ENCODE measurements at regions not wholly inside any gene's neighbourhood (a gene's known extent, or its start where the extent isn't known, plus 50 kb on each side); places are given as distances from the start of the nearest gene placed in this dataset.

GRCh38 chr4:57504139-57504538 is 394.0 kb upstream of the IGFBP7 start:
- Histone ChIP-seq H3K27ac (no peak overlapping the region), H3K27me3 (no peaks in the 10 kb centered on the region), H3K4me1 (peaks cover 22% of the 10 kb centered on the region), H3K36me3 (no peaks in the 10 kb centered on the region), H3K9me3 (no peaks in the 10 kb centered on the region), H4K20me1 (no peaks in the 10 kb centered on the region), H3K4me3 (no peak overlapping the region), H3K4me2 (no peak overlapping the region; the same call in 1 of the 2 replicates), H3K9ac (no peak overlapping the region)
- no peak for TF ChIP-seq Cebpa-rat (IDR thresholded peaks at IDR 0.05)

- Histone ChIP-seq H3K4me1 (peaks cover 9% of the 10 kb centered on the region), H4K20me1 (no peaks in the 10 kb centered on the region), H3K4me3 (no peak overlapping the region), H3K4me2 (no peak overlapping the region), H3K27me3 (no peaks in the 10 kb centered on the region), H3K9ac (no peak overlapping the region), H3K27ac (no peak overlapping the region), H3K9me3 (no peaks in the 10 kb centered on the region), H3K36me3 (no peaks in the 10 kb centered on the region)
- no peak for TF ChIP-seq Cebpa-rat (IDR thresholded peaks at IDR 0.05)
Observed at GRCh38 chr4:57501720-57502119, 391.5 kb upstream of the IGFBP7 start.

DNA sequence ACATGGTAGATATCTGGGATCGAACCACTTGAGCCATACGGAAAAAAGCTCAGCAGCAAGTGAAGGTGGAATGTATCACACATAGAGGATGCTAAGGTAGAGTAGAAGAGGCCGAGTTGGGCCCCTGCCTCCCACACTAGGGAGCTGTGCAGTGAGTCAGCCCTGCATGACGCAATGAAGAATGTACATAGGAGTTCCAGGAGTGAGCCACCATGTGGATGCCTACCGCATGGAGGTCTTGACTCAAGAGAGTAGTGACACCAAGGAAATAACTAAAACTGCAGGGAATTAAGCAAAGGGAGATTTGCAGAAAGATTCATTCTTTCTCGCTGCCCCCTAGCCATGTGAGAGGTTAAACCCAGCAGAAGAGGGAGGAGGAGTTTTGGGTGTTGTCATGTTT is 389.6 kb upstream of the IGFBP7 start:
- no peak overlapping the region for H3K4me3 ChIP-seq
- peaks cover 4% of the 10 kb centered on the region for H3K4me1 ChIP-seq
- H3K27me3 ChIP-seq, result no peaks in the 10 kb centered on the region
- H3K36me3 ChIP-seq, result no peaks in the 10 kb centered on the region
- H3K9ac ChIP-seq, result no peak overlapping the region
- H3K9me3 ChIP-seq, result no peaks in the 10 kb centered on the region
- H3K4me2 ChIP-seq, result no peak overlapping the region
- H4K20me1 ChIP-seq, result no peaks in the 10 kb centered on the region
- TF ChIP-seq Cebpa-rat (IDR thresholded peaks at IDR 0.05), result no peak
- no peak overlapping the region for H3K27ac ChIP-seq

DNA sequence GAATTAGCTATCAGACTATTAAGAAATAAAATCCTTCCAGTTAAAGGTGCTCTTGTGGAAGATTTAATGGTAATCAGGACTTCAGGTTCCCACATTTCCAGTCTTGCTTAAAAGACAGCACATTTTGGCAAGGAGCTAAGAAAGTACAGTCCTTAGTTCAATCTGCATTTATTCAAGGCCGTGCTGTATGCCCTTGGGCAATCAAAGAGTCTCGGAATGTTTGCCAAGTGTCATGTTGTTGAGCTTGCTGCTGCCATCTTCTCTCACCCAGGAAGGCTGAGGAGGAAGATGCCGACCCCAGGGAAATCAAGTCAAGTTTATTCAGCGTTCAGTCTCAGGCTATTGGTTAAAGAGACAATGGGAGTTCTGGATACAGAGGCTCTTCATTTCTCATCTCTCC is 388.1 kb upstream of the IGFBP7 start:
- H4K20me1 ChIP-seq, result no peaks in the 10 kb centered on the region
- H3K27ac ChIP-seq, result no peak overlapping the region
- H3K4me2 ChIP-seq, result no peak overlapping the region
- H3K4me3 ChIP-seq, result no peak overlapping the region
- no peaks in the 10 kb centered on the region for H3K36me3 ChIP-seq
- H3K9me3 ChIP-seq, result no peaks in the 10 kb centered on the region
- H3K9ac ChIP-seq, result no peak overlapping the region
- H3K4me1 ChIP-seq, result 0 out of 2 replicates have a peak, but pooled peaks cover under 1% of the 10 kb centered on the region
- TF ChIP-seq Cebpa-rat (IDR thresholded peaks at IDR 0.05), result no peak
- H3K27me3 ChIP-seq, result no peaks in the 10 kb centered on the region

DNA sequence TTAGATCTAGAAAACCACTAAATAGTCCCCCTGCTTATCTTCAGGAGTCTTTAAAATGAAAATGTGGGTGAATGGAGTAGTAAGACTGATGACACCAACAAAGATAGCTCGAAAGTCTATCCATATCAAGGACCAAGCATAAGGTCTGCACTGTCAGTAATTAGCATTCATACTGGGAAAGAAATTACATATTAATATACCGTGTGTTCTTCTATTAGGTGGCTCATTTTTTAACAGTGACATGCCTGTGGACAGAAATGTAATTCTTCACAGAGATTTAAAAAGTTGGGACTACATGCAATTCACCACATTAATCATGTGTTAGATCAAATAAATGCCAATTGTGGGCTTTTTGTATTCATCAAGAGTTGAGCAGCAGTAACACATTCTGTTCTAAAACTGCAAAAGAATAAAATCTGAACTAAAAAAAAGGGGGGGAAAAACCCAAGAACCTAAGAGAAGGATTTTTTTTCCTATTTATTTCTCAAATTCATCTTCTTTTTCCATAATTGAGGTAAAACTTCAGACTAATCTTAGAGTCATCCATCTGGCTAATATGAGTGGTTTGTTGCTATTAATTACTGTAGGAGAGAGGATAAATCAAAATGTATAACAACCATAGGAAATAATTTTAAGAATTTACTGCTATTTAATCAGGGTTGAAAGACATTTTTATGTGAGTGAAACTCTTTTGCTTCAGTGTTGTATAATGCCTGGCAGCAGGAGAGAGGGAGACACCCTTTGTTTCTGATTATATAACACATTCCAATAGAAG is 386.7 kb upstream of the IGFBP7 start:
- peaks cover 4% of the 10 kb centered on the region for H3K9me3 ChIP-seq
- no peak overlapping the region for H3K4me3 ChIP-seq
- H3K27me3 ChIP-seq, result no peaks in the 10 kb centered on the region
- TF ChIP-seq Cebpa-rat (IDR thresholded peaks at IDR 0.05), result no peak
- H3K36me3 ChIP-seq, result no peaks in the 10 kb centered on the region
- no peak overlapping the region for H3K4me2 ChIP-seq
- H3K9ac ChIP-seq, result no peak overlapping the region
- no peak overlapping the region for H3K27ac ChIP-seq
- H3K4me1 ChIP-seq, result 0 out of 2 replicates have a peak, but pooled peaks cover 8% of the 10 kb centered on the region
- H4K20me1 ChIP-seq, result no peaks in the 10 kb centered on the region

DNA sequence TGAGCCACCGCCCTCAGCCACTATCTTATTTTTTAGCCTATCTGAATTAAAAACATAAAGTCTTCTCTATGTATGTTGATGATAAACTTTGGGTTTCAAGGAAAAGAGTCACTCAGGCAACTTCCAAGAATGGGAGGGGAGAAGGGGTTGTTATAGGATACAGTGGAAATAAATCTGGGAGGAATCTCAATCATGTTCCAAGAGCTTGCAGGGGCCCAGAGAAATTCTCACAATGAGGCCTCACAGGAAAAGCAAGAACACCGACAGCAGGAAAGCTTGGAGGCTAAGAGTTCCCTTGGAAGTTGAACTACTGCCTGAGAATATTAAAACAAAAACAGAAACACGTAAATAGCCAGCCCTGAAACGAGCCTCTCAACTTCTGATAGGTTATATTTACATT is 384.6 kb upstream of the IGFBP7 start:
- Histone ChIP-seq H3K27me3 (no peaks in the 10 kb centered on the region), H3K36me3 (no peaks in the 10 kb centered on the region), H4K20me1 (no peaks in the 10 kb centered on the region), H3K4me2 (no peak overlapping the region), H3K9me3 (peaks cover 4% of the 10 kb centered on the region), H3K4me3 (no peak overlapping the region), H3K27ac (no peak overlapping the region), H3K4me1 (0 out of 2 replicates have a peak, but pooled peaks cover 8% of the 10 kb centered on the region), H3K9ac (no peak overlapping the region)
- TF ChIP-seq Cebpa-rat (IDR thresholded peaks at IDR 0.05), result no peak

DNA sequence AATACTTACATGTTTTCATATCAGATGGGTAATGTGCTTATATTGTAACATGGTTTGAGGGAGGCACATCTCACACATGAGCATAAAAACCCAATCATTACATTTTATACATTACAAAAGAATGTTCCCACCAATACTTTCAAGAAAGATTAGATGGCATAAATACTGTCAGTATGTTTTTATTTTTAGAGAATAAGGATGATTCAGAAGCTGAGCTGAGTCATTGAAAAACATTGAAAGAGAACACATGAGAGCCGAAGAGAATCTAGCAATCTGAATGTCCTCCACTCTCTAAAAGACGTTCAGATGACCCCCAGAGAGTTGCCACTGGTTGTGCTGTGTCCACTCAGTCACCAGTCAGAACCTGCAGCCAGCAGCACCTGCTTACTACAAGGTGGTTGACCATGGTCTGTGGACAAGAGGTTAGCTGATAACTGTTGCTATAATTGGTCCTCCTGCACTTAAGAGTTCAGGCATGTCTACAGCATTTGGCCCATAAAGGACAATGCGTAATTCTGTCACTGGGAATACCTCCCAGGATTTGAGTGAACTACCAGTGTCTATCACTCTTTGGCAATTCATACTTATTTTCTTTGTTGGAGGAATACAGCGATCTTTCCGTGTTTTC is 382.2 kb upstream of the IGFBP7 start:
- H4K20me1 ChIP-seq, result no peaks in the 10 kb centered on the region
- no peak overlapping the region for H3K27ac ChIP-seq
- no peaks in the 10 kb centered on the region for H3K27me3 ChIP-seq
- H3K9me3 ChIP-seq, result peaks cover 4% of the 10 kb centered on the region
- no peaks in the 10 kb centered on the region for H3K36me3 ChIP-seq
- H3K4me2 ChIP-seq, result no peak overlapping the region
- no peak overlapping the region for H3K4me3 ChIP-seq
- H3K4me1 ChIP-seq, result 0 out of 2 replicates have a peak, but pooled peaks cover 8% of the 10 kb centered on the region
- no peak for TF ChIP-seq Cebpa-rat (IDR thresholded peaks at IDR 0.05)
- no peak overlapping the region for H3K9ac ChIP-seq

- H3K9me3 ChIP-seq, result peaks cover 4% of the 10 kb centered on the region
- no peak for TF ChIP-seq Cebpa-rat (IDR thresholded peaks at IDR 0.05)
- H3K36me3 ChIP-seq, result no peaks in the 10 kb centered on the region
- H3K27me3 ChIP-seq, result no peaks in the 10 kb centered on the region
- no peaks in the 10 kb centered on the region for H4K20me1 ChIP-seq
- H3K27ac ChIP-seq, result no peak overlapping the region
- no peak overlapping the region for H3K4me2 ChIP-seq
- H3K4me3 ChIP-seq, result no peak overlapping the region
- 0 out of 2 replicates have a peak, but pooled peaks cover 8% of the 10 kb centered on the region for H3K4me1 ChIP-seq
- no peak overlapping the region for H3K9ac ChIP-seq
Observed at GRCh38 chr4:57491388-57491787, 381.2 kb upstream of the IGFBP7 start.

DNA sequence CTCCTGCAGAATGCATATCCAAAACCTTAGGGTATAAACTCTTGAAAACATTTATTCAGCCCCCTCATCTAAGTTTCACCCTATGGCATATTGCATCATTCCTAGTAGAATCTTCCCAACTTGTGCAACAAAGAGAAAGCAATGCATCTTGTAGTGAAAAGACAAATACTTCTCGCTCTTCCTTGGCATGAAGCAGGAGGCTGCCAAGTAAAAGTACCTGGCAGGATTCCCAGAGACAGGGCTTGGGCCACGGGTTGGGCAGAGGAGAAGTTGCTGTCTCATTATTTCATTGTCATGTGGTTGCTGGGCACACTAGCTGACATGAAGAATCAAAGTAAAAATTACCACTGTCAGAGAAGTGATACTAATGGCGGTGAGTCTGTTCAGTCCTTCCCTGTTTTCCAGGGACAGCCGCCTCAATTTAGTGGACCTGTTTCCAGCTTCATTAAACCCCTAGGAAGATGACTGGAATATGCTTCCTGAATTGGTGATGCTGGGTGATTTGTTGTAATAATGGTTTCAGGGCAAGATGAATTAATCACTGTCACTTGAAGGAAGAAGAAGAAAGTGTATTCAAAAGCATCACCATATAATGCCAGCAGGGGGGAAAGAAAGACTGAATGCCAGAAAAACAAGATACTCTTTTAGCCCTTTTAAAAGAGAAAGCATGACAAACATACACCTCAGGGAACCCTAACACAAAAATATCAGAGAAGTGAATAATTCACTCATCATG is 380.5 kb upstream of the IGFBP7 start:
- Histone ChIP-seq H4K20me1 (no peaks in the 10 kb centered on the region), H3K4me2 (no peak overlapping the region), H3K36me3 (no peaks in the 10 kb centered on the region), H3K9me3 (peaks cover 4% of the 10 kb centered on the region), H3K27ac (no peak overlapping the region), H3K27me3 (no peaks in the 10 kb centered on the region), H3K4me1 (0 out of 2 replicates have a peak, but pooled peaks cover 8% of the 10 kb centered on the region), H3K4me3 (no peak overlapping the region), H3K9ac (no peak overlapping the region)
- no peak for TF ChIP-seq Cebpa-rat (IDR thresholded peaks at IDR 0.05)

All from BLaER1 (cell line).